ENCODE measurements at regions not wholly inside any gene's neighbourhood (a gene's known extent, or its start where the extent isn't known, plus 50 kb on each side); places are given as distances from the start of the nearest gene placed in this dataset.

DNA sequence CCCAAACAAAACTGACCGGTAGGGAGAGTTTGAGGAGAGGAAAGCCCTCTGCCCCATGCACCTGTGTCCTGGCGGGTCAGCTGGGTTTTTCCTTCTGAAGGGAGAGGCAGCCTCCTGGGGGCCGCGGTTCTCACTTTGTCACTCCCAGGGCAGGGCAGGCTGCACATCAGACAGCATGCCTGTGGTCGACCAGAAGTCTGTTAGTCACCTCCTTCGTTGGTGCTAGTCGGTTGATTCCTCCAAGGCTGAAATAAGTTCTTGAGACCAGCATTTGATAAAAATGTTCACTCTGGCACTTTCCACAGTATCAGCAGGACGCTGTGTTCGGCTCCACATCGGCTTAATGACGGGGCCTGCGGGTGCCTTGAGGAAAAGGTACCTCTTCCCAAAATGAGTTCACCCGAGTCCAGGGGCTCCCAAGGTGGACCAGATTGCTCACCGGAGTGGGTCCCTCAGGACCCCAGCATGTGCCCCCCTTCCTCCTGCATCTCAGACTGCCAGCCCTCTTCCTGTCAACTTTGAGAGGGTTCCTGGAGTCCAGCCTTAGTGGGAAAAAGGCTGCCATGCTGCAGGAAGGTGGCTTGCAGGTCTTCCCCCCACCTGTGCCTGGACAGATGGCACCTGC is 373.7 kb upstream of the B3GAT1 start:
- Histone ChIP-seq H3K36me3 (ENCODE audit: control insufficient read depth, insufficient read depth, low read length) (no peaks in the 10 kb centered on the region), H3K4me3 (ENCODE audit: low read depth, low read length) (no peak overlapping the region), H3K27me3 (ENCODE audit: control insufficient read depth, insufficient read depth, low read length) (no peaks in the 10 kb centered on the region)
- no peak for TF ChIP-seq CTCF (IDR thresholded peaks at IDR 0.05; ENCODE audit: insufficient read depth, low read depth, low read length)
- ChIA-PET POLR2A (no interaction called here), CTCF (no interaction called here)
- DNase-seq (ENCODE audit: low read depth): no peak

DNA sequence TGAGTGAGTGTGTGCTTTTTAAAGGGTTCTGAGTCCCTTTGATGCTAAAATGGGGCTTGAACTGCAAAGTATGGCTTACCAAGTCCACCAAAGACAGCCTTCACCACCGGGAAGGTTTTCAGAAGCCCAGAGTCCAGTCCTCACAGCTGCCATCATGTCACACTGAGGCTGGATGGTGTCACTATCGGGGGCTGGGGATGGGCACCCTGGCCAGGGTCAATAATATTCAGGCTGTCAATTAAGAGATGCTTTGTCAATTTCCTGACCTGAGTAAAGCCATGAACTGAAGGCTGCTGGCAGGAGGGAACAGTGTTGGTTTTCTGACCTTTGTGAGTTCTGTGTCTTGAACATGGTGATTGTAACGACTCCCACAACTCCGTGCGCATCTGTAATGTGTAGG is 373.0 kb upstream of the B3GAT1 start:
- no peak for DNase-seq (ENCODE audit: low read depth)
- no peaks in the 10 kb centered on the region for H3K27me3 ChIP-seq (ENCODE audit: control insufficient read depth, insufficient read depth, low read length)
- ChIA-PET POLR2A (no interaction called here), CTCF (no interaction called here)
- H3K4me3 ChIP-seq (ENCODE audit: low read depth, low read length): no peak overlapping the region
- no peak for TF ChIP-seq CTCF (IDR thresholded peaks at IDR 0.05; ENCODE audit: insufficient read depth, low read depth, low read length)
- H3K36me3 ChIP-seq (ENCODE audit: control insufficient read depth, insufficient read depth, low read length): no peaks in the 10 kb centered on the region

DNA sequence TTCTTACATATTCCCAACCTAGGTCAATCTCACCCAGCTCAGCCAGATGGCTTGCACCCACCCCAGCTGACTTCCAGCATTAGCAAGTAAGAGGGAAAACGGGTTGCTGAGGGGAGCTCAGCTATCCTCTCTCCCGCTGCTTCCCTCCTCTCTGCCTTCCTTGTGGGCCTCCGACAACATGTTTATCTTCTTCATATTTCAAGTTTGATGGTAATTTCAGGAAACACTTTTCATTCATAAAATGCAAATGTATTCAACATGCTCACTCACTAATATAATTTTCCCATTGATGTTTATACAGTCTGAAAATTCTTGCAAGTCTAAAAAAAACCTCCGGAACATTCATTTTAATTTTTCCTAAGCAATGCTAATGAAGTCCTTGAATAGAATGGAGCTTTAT is 372.5 kb upstream of the B3GAT1 start:
- Histone ChIP-seq H3K36me3 (ENCODE audit: control insufficient read depth, insufficient read depth, low read length) (no peaks in the 10 kb centered on the region), H3K4me3 (ENCODE audit: low read depth, low read length) (no peak overlapping the region), H3K27me3 (ENCODE audit: control insufficient read depth, insufficient read depth, low read length) (no peaks in the 10 kb centered on the region)
- ChIA-PET POLR2A (no interaction called here), CTCF (no interaction called here)
- TF ChIP-seq CTCF (IDR thresholded peaks at IDR 0.05; ENCODE audit: insufficient read depth, low read depth, low read length): no peak
- DNase-seq (ENCODE audit: low read depth): no peak

- no peaks in the 10 kb centered on the region for H3K27me3 ChIP-seq (ENCODE audit: control insufficient read depth, insufficient read depth, low read length)
- DNase-seq (ENCODE audit: low read depth): no peak
- POLR2A ChIA-PET: no interaction called here
- CTCF ChIA-PET: no interaction called here
- no peaks in the 10 kb centered on the region for H3K36me3 ChIP-seq (ENCODE audit: control insufficient read depth, insufficient read depth, low read length)
- TF ChIP-seq CTCF (IDR thresholded peaks at IDR 0.05; ENCODE audit: insufficient read depth, low read depth, low read length): no peak
- H3K4me3 ChIP-seq (ENCODE audit: low read depth, low read length): no peak overlapping the region
These were observed 372.0 kb upstream of the B3GAT1 start for GRCh38 chr11:134784046-134784445.

GRCh38 chr11:134783234-134783633 is 371.2 kb upstream of the B3GAT1 start:
- Histone ChIP-seq H3K36me3 (ENCODE audit: control insufficient read depth, insufficient read depth, low read length) (no peaks in the 10 kb centered on the region), H3K27me3 (ENCODE audit: control insufficient read depth, insufficient read depth, low read length) (no peaks in the 10 kb centered on the region), H3K4me3 (ENCODE audit: low read depth, low read length) (no peak overlapping the region)
- TF ChIP-seq CTCF (IDR thresholded peaks at IDR 0.05; ENCODE audit: insufficient read depth, low read depth, low read length): no peak
- CTCF ChIA-PET: no interaction called here
- DNase-seq (ENCODE audit: low read depth): no peak
- POLR2A ChIA-PET: no interaction called here

Measured in BJ (cell line).